Stimulated activated CD4-positive, alpha-beta T cell treated with anti-CD3 and anti-CD28 coated beads, Interleukin-15, amount 100 ng/mL, for 48 hours (primary cell): ENCODE measurements at regions not wholly inside any gene's neighbourhood (a gene's known extent, or its start where the extent isn't known, plus 50 kb on each side); places are given as distances from the start of the nearest gene placed in this dataset.
"Not testable (repeated sequence)": the region's sequence is repeated elsewhere in the genome, so short reads cannot be mapped to it uniquely, and the experiment has no call there.

ENCODE experiments used
- DNase-seq, 2 donors: peaks; one replicate each; pipeline ENCODE4 v3.0.0-alpha.2; 2020; ENCODE audit warnings: low read depth in 2 of 2

- peak; percentile 26 to 59 for DNase-seq
Observed at GRCh38 chr2:161063157-161063945, 96.9 kb upstream of the TANK start.

GRCh38 chr2:161063946-161064306, 96.3 kb upstream of the TANK start:
- no peak for DNase-seq

GRCh38 chr2:161067846-161068350, 92.3 kb upstream of the TANK start:
- DNase-seq: no peak

GRCh38 chr2:161068670-161069069, 91.6 kb upstream of the TANK start:
- no peak for DNase-seq

- no peak for DNase-seq
Observed at GRCh38 chr2:161070693-161071479, 89.3 kb upstream of the TANK start.

- not testable (repeated sequence) for DNase-seq
Observed at GRCh38 chr2:161072436-161072835, 87.8 kb upstream of the TANK start.

- no peak for DNase-seq
Observed at GRCh38 chr2:161075701-161076100, 84.5 kb upstream of the TANK start.

- no peak for DNase-seq
Observed at GRCh38 chr2:161076936-161077335, 83.3 kb upstream of the TANK start.

GRCh38 chr2:161077367-161078210, 82.6 kb upstream of the TANK start:
- peak; percentile 62 to 66 for DNase-seq

- no peak for DNase-seq
Observed at GRCh38 chr2:161078211-161078539, 82.1 kb upstream of the TANK start.

GRCh38 chr2:161085149-161085548, 75.1 kb upstream of the TANK start:
- DNase-seq: no peak

- no peak for DNase-seq
Observed at GRCh38 chr2:161088658-161089350, 71.4 kb upstream of the TANK start.

GRCh38 chr2:161090411-161090810, 69.8 kb upstream of the TANK start:
- peak in 1 of 2 donors; percentile 20 for DNase-seq

GRCh38 chr2:161095314-161095713, 64.9 kb upstream of the TANK start:
- no peak for DNase-seq

GRCh38 chr2:161096336-161096735, 63.9 kb upstream of the TANK start:
- no peak for DNase-seq

GRCh38 chr2:161097157-161097556, 63.1 kb upstream of the TANK start:
- no peak for DNase-seq

GRCh38 chr2:161100211-161100895, 59.9 kb upstream of the TANK start:
- DNase-seq: no peak

- DNase-seq: no peak
Observed at GRCh38 chr2:161101406-161101805, 58.8 kb upstream of the TANK start.

- DNase-seq: no peak
Observed at GRCh38 chr2:161102770-161103450, 57.3 kb upstream of the TANK start.

GRCh38 chr2:161103451-161103831, 56.8 kb upstream of the TANK start:
- no peak for DNase-seq
